ENCODE measurements at regions not wholly inside any gene's neighbourhood (a gene's known extent, or its start where the extent isn't known, plus 50 kb on each side); places are given as distances from the start of the nearest gene placed in this dataset.

- DNase-seq (ENCODE audit: low read depth, low spot score), result no peak
- peaks cover 0 to 2% of the 10 kb centered on the region in 2 experiments; a peak in 3 of 4 replicates for H3K27me3 ChIP-seq (replicated peaks in 1 of 2; ENCODE audit: control insufficient read depth in 2 of 2, insufficient read depth in 2 of 2, low read length in 1 of 2)
- H3K79me2 ChIP-seq (ENCODE audit: control insufficient read depth, insufficient read depth, low read length), result no peaks in the 10 kb centered on the region
- no peaks in the 10 kb centered on the region for H3K36me3 ChIP-seq (ENCODE audit: control insufficient read depth in 2 of 2, insufficient read depth in 2 of 2, low read length in 1 of 2)
- no peak overlapping the region for H2AFZ ChIP-seq (ENCODE audit: control insufficient read depth, low read depth, low read length)
- ChIA-PET SMC1A (ENCODE audit: uncharacterized antibody, unreplicated experiment) (no interaction called here), RAD21 (ENCODE audit: unreplicated experiment) (no interaction called here), CTCF (no interaction called here), POLR2A (interaction anchor here (0.6 kb wide), 1 partner anchor 19 kb away, joined by 4 read pairs; no protein-coding TSS in a partner anchor)
- in situ Hi-C loops (cut with MboI) (no loop called here), intact Hi-C loops (cut with micrococcal nuclease; ENCODE audit: unreplicated experiment) (no loop called here)
- BruUV-seq (replicated peaks), result no TSS peak
- H3K4me2 ChIP-seq (ENCODE audit: control insufficient read depth, insufficient read depth), result no peak overlapping the region
- no peak overlapping the region for H3K4me3 ChIP-seq
- FAIRE-seq, result no peak
- 7% methylated on average over 5 of the region's 5 CpGs for WGBS (ENCODE audit: insufficient coverage, insufficient replicate concordance, low lambda C conversion rate, missing lambda C conversion rate)
- ATAC-seq, result no peak
- H3K4me1 ChIP-seq (ENCODE audit: control insufficient read depth, insufficient read depth, low read length), result no peaks in the 10 kb centered on the region
- H3K9me3 ChIP-seq (replicated peaks; ENCODE audit: control insufficient read depth, insufficient read depth, low read length), result no peaks in the 10 kb centered on the region
- H3K27ac ChIP-seq (ENCODE audit: control insufficient read depth, insufficient read depth), result no peak overlapping the region
- no peaks in the 10 kb centered on the region for H4K20me1 ChIP-seq (ENCODE audit: control insufficient read depth, insufficient read depth)
- H3K9ac ChIP-seq (ENCODE audit: control insufficient read depth, insufficient read depth, low read length), result no peak overlapping the region
- TF ChIP-seq NKRF (conservative IDR thresholded peaks at IDR 0.05) (no peak), IRF3 (IDR thresholded peaks at IDR 0.05) (no peak), BCLAF1 (IDR thresholded peaks at IDR 0.05) (no peak), CHD2 (IDR thresholded peaks at IDR 0.05; ENCODE audit: borderline replicate concordance, low read depth, low read length) (no peak), EGR1 (IDR thresholded peaks at IDR 0.05; ENCODE audit: borderline replicate concordance in 1 of 2, low read depth in 2 of 2, low read length in 2 of 2) (no peak), MAX (IDR thresholded peaks at IDR 0.05; ENCODE audit: low read depth, low read length) (no peak), CEBPZ (IDR thresholded peaks at IDR 0.05; ENCODE audit: low read depth, low read length) (no peak), JUND (IDR thresholded peaks at IDR 0.05; ENCODE audit: low read depth, low read length) (no peak), ZNF622 (IDR thresholded peaks at IDR 0.05) (no peak), PAX8 (IDR thresholded peaks at IDR 0.05) (no peak), STAT1 (conservative IDR thresholded peaks at IDR 0.05) (no peak), CREM (IDR thresholded peaks at IDR 0.05; ENCODE audit: low read depth) (no peak), SMC3 (IDR thresholded peaks at IDR 0.05; ENCODE audit: borderline replicate concordance, low read length) (no peak), SMAD5 (IDR thresholded peaks at IDR 0.05; ENCODE audit: low read depth) (no peak), SIX5 (IDR thresholded peaks at IDR 0.05; ENCODE audit: low read depth, low read length, severe bottlenecking) (no peak), SMARCA5 (IDR thresholded peaks at IDR 0.05) (no peak), NFYB (IDR thresholded peaks at IDR 0.05; ENCODE audit: insufficient read depth, low read depth, low read length) (no peak)
Observed at GRCh38 chr20:48201885-48202284, 416.6 kb upstream of the SULF2 start.
